Activated T-helper 17 cell treated with anti-CD3 and anti-CD28 coated beads, Interleukin-2, amount 50 U/mL, for 72 hours (primary cell): ENCODE measurements at regions not wholly inside any gene's neighbourhood (a gene's known extent, or its start where the extent isn't known, plus 50 kb on each side); places are given as distances from the start of the nearest gene placed in this dataset.

Experiments
- ATAC-seq: fragments of 150-1000 bp; cut with Tn5 transposase; replicated peaks from 2 replicates; pipeline ENCODE4 v1.10.0; 2021; ENCODE audit warnings: mild to moderate bottlenecking, moderate library complexity
- H3K27ac Mint-ChIP-seq: one replicate; pipeline ENCODE4 v1.8.0; 2022; ENCODE audit warnings: mixed read lengths
- H3K27me3 Mint-ChIP-seq: one replicate; pipeline ENCODE4 v1.8.0; 2022; ENCODE audit warnings: mixed read lengths
- H3K36me3 Mint-ChIP-seq: one replicate; pipeline ENCODE4 v1.8.0; 2022; ENCODE audit warnings: low read depth, mild to moderate bottlenecking, mixed read lengths
- H3K4me1 Mint-ChIP-seq: one replicate; pipeline ENCODE4 v1.8.0; 2022; ENCODE audit warnings: mixed read lengths
- H3K4me3 Mint-ChIP-seq: one replicate; pipeline ENCODE4 v1.8.0; 2022; ENCODE audit warnings: mild to moderate bottlenecking, mixed read lengths
- H3K9me3 Mint-ChIP-seq: one replicate; pipeline ENCODE4 v1.8.0; 2022; ENCODE audit warnings: mixed read lengths

GRCh38 chr13:63201493-63201892, 1785.8 kb upstream of the PCDH20 start:
- H3K9me3 Mint-ChIP-seq = no peaks in the 10 kb centered on the region
- no peak overlapping the region for H3K4me3 Mint-ChIP-seq
- H3K4me1 Mint-ChIP-seq = no peaks in the 10 kb centered on the region
- H3K27ac Mint-ChIP-seq = no peak overlapping the region
- ATAC-seq = no peak
- no peaks in the 10 kb centered on the region for H3K36me3 Mint-ChIP-seq
- no peaks in the 10 kb centered on the region for H3K27me3 Mint-ChIP-seq

- Mint-ChIP-seq H3K4me1 (no peaks in the 10 kb centered on the region), H3K4me3 (no peak overlapping the region), H3K9me3 (no peaks in the 10 kb centered on the region), H3K36me3 (no peaks in the 10 kb centered on the region), H3K27ac (no peak overlapping the region), H3K27me3 (no peaks in the 10 kb centered on the region)
- ATAC-seq = no peak
Observed at GRCh38 chr13:63199508-63199907, 1783.9 kb upstream of the PCDH20 start.

- Mint-ChIP-seq H3K4me1 (no peaks in the 10 kb centered on the region), H3K27ac (no peak overlapping the region), H3K27me3 (no peaks in the 10 kb centered on the region), H3K36me3 (no peaks in the 10 kb centered on the region), H3K4me3 (no peak overlapping the region), H3K9me3 (no peaks in the 10 kb centered on the region)
- no peak for ATAC-seq
Observed at GRCh38 chr13:63198071-63198470, 1782.4 kb upstream of the PCDH20 start.

- Mint-ChIP-seq H3K27ac (no peak overlapping the region), H3K4me1 (no peaks in the 10 kb centered on the region), H3K27me3 (no peaks in the 10 kb centered on the region), H3K4me3 (no peak overlapping the region), H3K9me3 (no peaks in the 10 kb centered on the region), H3K36me3 (no peaks in the 10 kb centered on the region)
- ATAC-seq = no peak
Observed at GRCh38 chr13:63195726-63196125, 1780.1 kb upstream of the PCDH20 start.

- Mint-ChIP-seq H3K27me3 (no peaks in the 10 kb centered on the region), H3K4me3 (no peak overlapping the region), H3K9me3 (peaks cover 4% of the 10 kb centered on the region), H3K4me1 (no peaks in the 10 kb centered on the region), H3K36me3 (no peaks in the 10 kb centered on the region), H3K27ac (no peak overlapping the region)
- no peak for ATAC-seq
Observed at GRCh38 chr13:63190742-63191141, 1775.1 kb upstream of the PCDH20 start.

- Mint-ChIP-seq H3K27me3 (no peaks in the 10 kb centered on the region), H3K4me1 (no peaks in the 10 kb centered on the region), H3K9me3 (peaks cover 4% of the 10 kb centered on the region), H3K36me3 (no peaks in the 10 kb centered on the region), H3K27ac (no peak overlapping the region), H3K4me3 (no peak overlapping the region)
- ATAC-seq = no peak
Observed at GRCh38 chr13:63190219-63190618, 1774.6 kb upstream of the PCDH20 start.

GRCh38 chr13:63189712-63190111, 1774.1 kb upstream of the PCDH20 start:
- Mint-ChIP-seq H3K36me3 (no peaks in the 10 kb centered on the region), H3K9me3 (peaks cover 4% of the 10 kb centered on the region), H3K27ac (no peak overlapping the region), H3K4me3 (no peak overlapping the region), H3K4me1 (no peaks in the 10 kb centered on the region), H3K27me3 (no peaks in the 10 kb centered on the region)
- ATAC-seq = no peak

GRCh38 chr13:63184693-63185092, 1769.0 kb upstream of the PCDH20 start:
- Mint-ChIP-seq H3K4me3 (no peak overlapping the region), H3K4me1 (no peaks in the 10 kb centered on the region), H3K36me3 (no peaks in the 10 kb centered on the region), H3K9me3 (peaks cover 14% of the 10 kb centered on the region), H3K27me3 (no peaks in the 10 kb centered on the region), H3K27ac (no peak overlapping the region)
- no peak for ATAC-seq

GRCh38 chr13:63175536-63175935, 1759.9 kb upstream of the PCDH20 start:
- no peaks in the 10 kb centered on the region for H3K4me1 Mint-ChIP-seq
- no peak overlapping the region for H3K27ac Mint-ChIP-seq
- peaks cover 11% of the 10 kb centered on the region for H3K9me3 Mint-ChIP-seq
- H3K27me3 Mint-ChIP-seq = no peaks in the 10 kb centered on the region
- H3K4me3 Mint-ChIP-seq = no peak overlapping the region
- ATAC-seq = no peak
- H3K36me3 Mint-ChIP-seq = no peaks in the 10 kb centered on the region

GRCh38 chr13:63167699-63168337, 1752.2 kb upstream of the PCDH20 start:
- H3K9me3 Mint-ChIP-seq = no peaks in the 10 kb centered on the region
- H3K27me3 Mint-ChIP-seq = no peaks in the 10 kb centered on the region
- ATAC-seq = no peak
- no peak overlapping the region for H3K4me3 Mint-ChIP-seq
- H3K36me3 Mint-ChIP-seq = no peaks in the 10 kb centered on the region
- no peak overlapping the region for H3K27ac Mint-ChIP-seq
- H3K4me1 Mint-ChIP-seq = no peaks in the 10 kb centered on the region

GRCh38 chr13:63166345-63166744, 1750.7 kb upstream of the PCDH20 start:
- Mint-ChIP-seq H3K4me1 (no peaks in the 10 kb centered on the region), H3K36me3 (no peaks in the 10 kb centered on the region), H3K27me3 (no peaks in the 10 kb centered on the region), H3K9me3 (peaks cover 6% of the 10 kb centered on the region), H3K27ac (no peak overlapping the region), H3K4me3 (no peak overlapping the region)
- ATAC-seq = no peak

- ATAC-seq = no peak
- Mint-ChIP-seq H3K4me1 (no peaks in the 10 kb centered on the region), H3K9me3 (peaks cover 9% of the 10 kb centered on the region), H3K36me3 (no peaks in the 10 kb centered on the region), H3K27ac (no peak overlapping the region), H3K4me3 (no peak overlapping the region), H3K27me3 (no peaks in the 10 kb centered on the region)
Observed at GRCh38 chr13:63163903-63164302, 1748.3 kb upstream of the PCDH20 start.

- no peak for ATAC-seq
- no peak overlapping the region for H3K4me3 Mint-ChIP-seq
- H3K9me3 Mint-ChIP-seq = peaks cover 12% of the 10 kb centered on the region
- H3K27ac Mint-ChIP-seq = no peak overlapping the region
- no peaks in the 10 kb centered on the region for H3K36me3 Mint-ChIP-seq
- no peaks in the 10 kb centered on the region for H3K4me1 Mint-ChIP-seq
- H3K27me3 Mint-ChIP-seq = no peaks in the 10 kb centered on the region
Observed at GRCh38 chr13:63161219-63161618, 1745.6 kb upstream of the PCDH20 start.

- H3K27ac Mint-ChIP-seq = no peak overlapping the region
- peaks cover 13% of the 10 kb centered on the region for H3K9me3 Mint-ChIP-seq
- no peak overlapping the region for H3K4me3 Mint-ChIP-seq
- H3K36me3 Mint-ChIP-seq = no peaks in the 10 kb centered on the region
- no peaks in the 10 kb centered on the region for H3K27me3 Mint-ChIP-seq
- ATAC-seq = no peak
- no peaks in the 10 kb centered on the region for H3K4me1 Mint-ChIP-seq
Observed at GRCh38 chr13:63156816-63157215, 1741.2 kb upstream of the PCDH20 start.

GRCh38 chr13:63149375-63149774, 1733.7 kb upstream of the PCDH20 start:
- no peak for ATAC-seq
- Mint-ChIP-seq H3K9me3 (peaks cover 25% of the 10 kb centered on the region), H3K36me3 (no peaks in the 10 kb centered on the region), H3K4me1 (no peaks in the 10 kb centered on the region), H3K27me3 (no peaks in the 10 kb centered on the region), H3K4me3 (no peak overlapping the region), H3K27ac (no peak overlapping the region)

- peaks cover 7% of the 10 kb centered on the region for H3K9me3 Mint-ChIP-seq
- no peaks in the 10 kb centered on the region for H3K4me1 Mint-ChIP-seq
- H3K36me3 Mint-ChIP-seq = no peaks in the 10 kb centered on the region
- no peaks in the 10 kb centered on the region for H3K27me3 Mint-ChIP-seq
- H3K27ac Mint-ChIP-seq = no peak overlapping the region
- no peak overlapping the region for H3K4me3 Mint-ChIP-seq
- no peak for ATAC-seq
Observed at GRCh38 chr13:63139277-63139676, 1723.6 kb upstream of the PCDH20 start.
